HepG2 (cell line): ENCODE measurements at regions not wholly inside any gene's neighbourhood (a gene's known extent, or its start where the extent isn't known, plus 50 kb on each side); places are given as distances from the start of the nearest gene placed in this dataset.

ENCODE experiments used
- JUN ChIP-seq: sonication (generic); formaldehyde crosslinking; IDR thresholded peaks from 2 replicates; pipeline ENCODE4 v1.4.0; 2020; ENCODE audit warnings: mild to moderate bottlenecking, missing genetic modification reagents
- MXI1 ChIP-seq: IDR thresholded peaks from 3 replicates; pipeline ENCODE4 v1.6.1; 2012; ENCODE audit warnings: low read depth, low read length, inconsistent platforms, borderline replicate concordance
- SOX6 ChIP-seq, 2 experiments: fragments of 450-650 bp in 1 of 2; sonication (generic) in 1 of 2; formaldehyde crosslinking in 1 of 2; IDR thresholded peaks; 2 replicates each; pipeline versions ENCODE4 v1.4.0 to v1.6.1; 2017 to 2020; ENCODE audit warnings: antibody characterized with exemption in 1 of 2, mild to moderate bottlenecking in 1 of 2, missing genetic modification reagents in 1 of 2
- SP2 ChIP-seq: sonication (generic); formaldehyde crosslinking; IDR thresholded peaks from 2 replicates; pipeline ENCODE4 v1.5.1; 2020; ENCODE audit warnings: mild to moderate bottlenecking, missing genetic modification reagents
- TCF12 ChIP-seq, 2 experiments: fragments of 450-650 bp in 1 of 2; sonication (generic) in 1 of 2; formaldehyde crosslinking in 1 of 2; IDR thresholded peaks; 2 replicates each; pipeline versions ENCODE4 v1.6.1 to v1.8.0; 2017 to 2022; ENCODE audit warnings: antibody characterized with exemption in 1 of 2, mild to moderate bottlenecking in 1 of 2, missing genetic modification reagents in 1 of 2, moderate library complexity in 1 of 2
- ZFP62 ChIP-seq: sonication (generic); formaldehyde crosslinking; IDR thresholded peaks from 2 replicates; pipeline ENCODE4 v1.4.0; 2020; ENCODE audit warnings: missing genetic modification reagents
- ZNF333 ChIP-seq: sonication (generic); formaldehyde crosslinking; IDR thresholded peaks from 2 replicates; pipeline ENCODE4 v1.4.0; 2020; ENCODE audit warnings: mild to moderate bottlenecking, missing genetic modification reagents, borderline replicate concordance
- ZNF672 ChIP-seq: sonication (generic); formaldehyde crosslinking; IDR thresholded peaks from 2 replicates; pipeline ENCODE4 v1.8.1; 2022; ENCODE audit warnings: missing genetic modification reagents
- TF ChIP-seq, protein P1 (sequence below): sonication (generic); formaldehyde crosslinking; IDR thresholded peaks from 2 replicates; pipeline ENCODE4 v1.5.1; 2020; ENCODE audit warnings: mild to moderate bottlenecking, missing genetic modification reagents, borderline replicate concordance
- TF ChIP-seq, protein P2 (sequence below), 2 experiments: IDR thresholded peaks; 2 replicates each; pipeline ENCODE4 v1.6.1; 2011 to 2012; ENCODE audit warnings: low read length in 2 of 2, borderline replicate concordance in 1 of 2, low read depth in 1 of 2, mild to moderate bottlenecking in 1 of 2, moderate library complexity in 1 of 2
- TF ChIP-seq, protein P3 (sequence below): sonication (generic); formaldehyde crosslinking; IDR thresholded peaks from 2 replicates; pipeline ENCODE4 v1.9.0; 2022; ENCODE audit warnings: missing genetic modification reagents, mild to moderate bottlenecking, borderline replicate concordance
- TF ChIP-seq, protein P4 (sequence below): sonication (generic); formaldehyde crosslinking; IDR thresholded peaks from 2 replicates; pipeline ENCODE4 v1.4.0; 2020; ENCODE audit warnings: missing genetic modification reagents, mild to moderate bottlenecking, borderline replicate concordance
- TF ChIP-seq, protein P5 (sequence below): sonication (generic); formaldehyde crosslinking; IDR thresholded peaks from 2 replicates; pipeline ENCODE4 v1.8.1; 2023; ENCODE audit warnings: mild to moderate bottlenecking, missing genetic modification reagents, borderline replicate concordance

DNA sequence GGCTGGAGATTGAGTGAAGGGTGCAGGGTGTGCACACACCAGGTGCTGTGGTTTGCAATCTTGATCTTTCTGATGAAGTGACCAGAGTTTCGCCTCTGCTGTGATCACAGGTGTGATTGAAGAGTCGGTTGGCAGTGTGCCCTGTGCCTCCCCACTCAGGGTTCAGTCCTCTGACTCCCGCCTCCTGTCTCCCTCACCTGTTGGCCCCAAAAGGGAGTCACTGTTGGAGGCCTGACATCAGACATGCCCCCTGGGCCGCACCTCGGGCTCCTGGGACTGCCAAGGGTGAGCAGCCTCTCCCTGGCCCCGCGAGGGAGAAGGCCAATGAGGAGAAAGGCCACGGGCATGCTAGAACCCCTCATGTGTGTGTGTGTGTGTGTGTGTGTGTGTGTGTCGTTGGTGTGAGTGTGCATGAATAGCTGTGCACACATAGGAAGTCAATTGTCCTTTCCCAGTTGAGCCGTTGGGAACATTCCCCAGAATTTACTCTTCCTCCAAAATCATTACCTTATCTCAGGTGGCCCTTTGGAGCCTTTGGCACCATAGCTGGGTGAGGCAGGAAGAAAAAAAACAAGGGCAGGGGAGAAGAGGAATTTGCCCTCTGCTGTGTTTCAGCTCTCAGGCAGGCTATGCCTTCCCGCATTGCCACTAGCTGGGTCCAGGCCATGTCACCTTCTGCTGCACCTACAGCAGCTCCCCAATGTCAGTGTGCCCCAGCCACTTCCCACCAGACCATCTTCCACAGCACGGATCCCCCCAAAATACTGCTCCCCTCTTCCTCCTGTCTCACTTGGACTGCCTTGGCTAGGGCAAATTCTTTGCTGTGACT, 78.1 kb upstream of the LAPTM4A start (continued):
- TF ChIP-seq, protein P1, sequence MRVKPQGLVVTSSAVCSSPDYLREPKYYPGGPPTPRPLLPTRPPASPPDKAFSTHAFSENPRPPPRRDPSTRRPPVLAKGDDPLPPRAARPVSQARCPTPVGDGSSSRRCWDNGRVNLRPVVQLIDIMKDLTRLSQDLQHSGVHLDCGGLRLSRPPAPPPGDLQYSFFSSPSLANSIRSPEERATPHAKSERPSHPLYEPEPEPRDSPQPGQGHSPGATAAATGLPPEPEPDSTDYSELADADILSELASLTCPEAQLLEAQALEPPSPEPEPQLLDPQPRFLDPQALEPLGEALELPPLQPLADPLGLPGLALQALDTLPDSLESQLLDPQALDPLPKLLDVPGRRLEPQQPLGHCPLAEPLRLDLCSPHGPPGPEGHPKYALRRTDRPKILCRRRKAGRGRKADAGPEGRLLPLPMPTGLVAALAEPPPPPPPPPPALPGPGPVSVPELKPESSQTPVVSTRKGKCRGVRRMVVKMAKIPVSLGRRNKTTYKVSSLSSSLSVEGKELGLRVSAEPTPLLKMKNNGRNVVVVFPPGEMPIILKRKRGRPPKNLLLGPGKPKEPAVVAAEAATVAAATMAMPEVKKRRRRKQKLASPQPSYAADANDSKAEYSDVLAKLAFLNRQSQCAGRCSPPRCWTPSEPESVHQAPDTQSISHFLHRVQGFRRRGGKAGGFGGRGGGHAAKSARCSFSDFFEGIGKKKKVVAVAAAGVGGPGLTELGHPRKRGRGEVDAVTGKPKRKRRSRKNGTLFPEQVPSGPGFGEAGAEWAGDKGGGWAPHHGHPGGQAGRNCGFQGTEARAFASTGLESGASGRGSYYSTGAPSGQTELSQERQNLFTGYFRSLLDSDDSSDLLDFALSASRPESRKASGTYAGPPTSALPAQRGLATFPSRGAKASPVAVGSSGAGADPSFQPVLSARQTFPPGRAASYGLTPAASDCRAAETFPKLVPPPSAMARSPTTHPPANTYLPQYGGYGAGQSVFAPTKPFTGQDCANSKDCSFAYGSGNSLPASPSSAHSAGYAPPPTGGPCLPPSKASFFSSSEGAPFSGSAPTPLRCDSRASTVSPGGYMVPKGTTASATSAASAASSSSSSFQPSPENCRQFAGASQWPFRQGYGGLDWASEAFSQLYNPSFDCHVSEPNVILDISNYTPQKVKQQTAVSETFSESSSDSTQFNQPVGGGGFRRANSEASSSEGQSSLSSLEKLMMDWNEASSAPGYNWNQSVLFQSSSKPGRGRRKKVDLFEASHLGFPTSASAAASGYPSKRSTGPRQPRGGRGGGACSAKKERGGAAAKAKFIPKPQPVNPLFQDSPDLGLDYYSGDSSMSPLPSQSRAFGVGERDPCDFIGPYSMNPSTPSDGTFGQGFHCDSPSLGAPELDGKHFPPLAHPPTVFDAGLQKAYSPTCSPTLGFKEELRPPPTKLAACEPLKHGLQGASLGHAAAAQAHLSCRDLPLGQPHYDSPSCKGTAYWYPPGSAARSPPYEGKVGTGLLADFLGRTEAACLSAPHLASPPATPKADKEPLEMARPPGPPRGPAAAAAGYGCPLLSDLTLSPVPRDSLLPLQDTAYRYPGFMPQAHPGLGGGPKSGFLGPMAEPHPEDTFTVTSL, result 0 out of 2 replicates have a peak, but pooled peaks have one; percentile 25
- TF ChIP-seq, protein P2, sequence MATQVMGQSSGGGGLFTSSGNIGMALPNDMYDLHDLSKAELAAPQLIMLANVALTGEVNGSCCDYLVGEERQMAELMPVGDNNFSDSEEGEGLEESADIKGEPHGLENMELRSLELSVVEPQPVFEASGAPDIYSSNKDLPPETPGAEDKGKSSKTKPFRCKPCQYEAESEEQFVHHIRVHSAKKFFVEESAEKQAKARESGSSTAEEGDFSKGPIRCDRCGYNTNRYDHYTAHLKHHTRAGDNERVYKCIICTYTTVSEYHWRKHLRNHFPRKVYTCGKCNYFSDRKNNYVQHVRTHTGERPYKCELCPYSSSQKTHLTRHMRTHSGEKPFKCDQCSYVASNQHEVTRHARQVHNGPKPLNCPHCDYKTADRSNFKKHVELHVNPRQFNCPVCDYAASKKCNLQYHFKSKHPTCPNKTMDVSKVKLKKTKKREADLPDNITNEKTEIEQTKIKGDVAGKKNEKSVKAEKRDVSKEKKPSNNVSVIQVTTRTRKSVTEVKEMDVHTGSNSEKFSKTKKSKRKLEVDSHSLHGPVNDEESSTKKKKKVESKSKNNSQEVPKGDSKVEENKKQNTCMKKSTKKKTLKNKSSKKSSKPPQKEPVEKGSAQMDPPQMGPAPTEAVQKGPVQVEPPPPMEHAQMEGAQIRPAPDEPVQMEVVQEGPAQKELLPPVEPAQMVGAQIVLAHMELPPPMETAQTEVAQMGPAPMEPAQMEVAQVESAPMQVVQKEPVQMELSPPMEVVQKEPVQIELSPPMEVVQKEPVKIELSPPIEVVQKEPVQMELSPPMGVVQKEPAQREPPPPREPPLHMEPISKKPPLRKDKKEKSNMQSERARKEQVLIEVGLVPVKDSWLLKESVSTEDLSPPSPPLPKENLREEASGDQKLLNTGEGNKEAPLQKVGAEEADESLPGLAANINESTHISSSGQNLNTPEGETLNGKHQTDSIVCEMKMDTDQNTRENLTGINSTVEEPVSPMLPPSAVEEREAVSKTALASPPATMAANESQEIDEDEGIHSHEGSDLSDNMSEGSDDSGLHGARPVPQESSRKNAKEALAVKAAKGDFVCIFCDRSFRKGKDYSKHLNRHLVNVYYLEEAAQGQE (IDR thresholded peaks at IDR 0.05; ENCODE audit: borderline replicate concordance in 1 of 2, low read depth in 1 of 2, low read length in 2 of 2), result no peak
- no peak for TF ChIP-seq JUN (CRISPR knock-in tag)
- no peak for TF ChIP-seq MXI1
- TF ChIP-seq ZFP62, result 0 out of 2 replicates have a peak, but pooled peaks have one; percentile 68
- no peak for TF ChIP-seq SP2
- TF ChIP-seq, protein P3, sequence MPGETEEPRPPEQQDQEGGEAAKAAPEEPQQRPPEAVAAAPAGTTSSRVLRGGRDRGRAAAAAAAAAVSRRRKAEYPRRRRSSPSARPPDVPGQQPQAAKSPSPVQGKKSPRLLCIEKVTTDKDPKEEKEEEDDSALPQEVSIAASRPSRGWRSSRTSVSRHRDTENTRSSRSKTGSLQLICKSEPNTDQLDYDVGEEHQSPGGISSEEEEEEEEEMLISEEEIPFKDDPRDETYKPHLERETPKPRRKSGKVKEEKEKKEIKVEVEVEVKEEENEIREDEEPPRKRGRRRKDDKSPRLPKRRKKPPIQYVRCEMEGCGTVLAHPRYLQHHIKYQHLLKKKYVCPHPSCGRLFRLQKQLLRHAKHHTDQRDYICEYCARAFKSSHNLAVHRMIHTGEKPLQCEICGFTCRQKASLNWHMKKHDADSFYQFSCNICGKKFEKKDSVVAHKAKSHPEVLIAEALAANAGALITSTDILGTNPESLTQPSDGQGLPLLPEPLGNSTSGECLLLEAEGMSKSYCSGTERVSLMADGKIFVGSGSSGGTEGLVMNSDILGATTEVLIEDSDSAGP (CRISPR knock-in tag), result peak; percentile 27; the same call in 1 of the 2 replicates
- TF ChIP-seq, protein P4, sequence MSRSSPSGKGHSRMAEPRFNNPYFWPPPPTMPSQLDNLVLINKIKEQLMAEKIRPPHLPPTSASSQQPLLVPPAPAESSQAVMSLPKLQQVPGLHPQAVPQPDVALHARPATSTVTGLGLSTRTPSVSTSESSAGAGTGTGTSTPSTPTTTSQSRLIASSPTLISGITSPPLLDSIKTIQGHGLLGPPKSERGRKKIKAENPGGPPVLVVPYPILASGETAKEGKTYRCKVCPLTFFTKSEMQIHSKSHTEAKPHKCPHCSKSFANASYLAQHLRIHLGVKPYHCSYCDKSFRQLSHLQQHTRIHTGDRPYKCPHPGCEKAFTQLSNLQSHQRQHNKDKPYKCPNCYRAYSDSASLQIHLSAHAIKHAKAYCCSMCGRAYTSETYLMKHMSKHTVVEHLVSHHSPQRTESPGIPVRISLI (CRISPR knock-in tag), result peak; percentile 83
- TF ChIP-seq, protein P5, sequence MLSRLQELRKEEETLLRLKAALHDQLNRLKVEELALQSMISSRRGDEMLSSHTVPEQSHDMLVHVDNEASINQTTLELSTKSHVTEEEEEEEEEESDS (CRISPR knock-in tag), result no peak
- TF ChIP-seq ZNF333, result no peak
- TF ChIP-seq TCF12 (IDR thresholded peaks at IDR 0.05), result no peak
- no peak for TF ChIP-seq TCF12 (CRISPR knock-in tag; IDR thresholded peaks at IDR 0.05)
- TF ChIP-seq SOX6 (IDR thresholded peaks at IDR 0.05), result no peak
- 0 out of 2 replicates have a peak, but pooled peaks have one; percentile 44 for TF ChIP-seq SOX6 (CRISPR knock-in tag; IDR thresholded peaks at IDR 0.05)
- no peak for TF ChIP-seq ZNF672 (CRISPR knock-in tag)
